Fibroblast of lung (primary cell): ENCODE measurements at regions not wholly inside any gene's neighbourhood (a gene's known extent, or its start where the extent isn't known, plus 50 kb on each side); places are given as distances from the start of the nearest gene placed in this dataset.

Source experiments
- DNase-seq, 2 donors: peaks; one replicate each; pipeline versions ENCODE4 v3.0.0 to v3.0.0-alpha.2; 2010; ENCODE audit warnings: low read depth in 2 of 2
- H2AFZ ChIP-seq: 2 replicates; pipeline ENCODE4 v1.5.1; 2012; ENCODE audit warnings: low read length, control low read depth, inconsistent platforms
- H3K27ac ChIP-seq: 2 replicates; pipeline ENCODE4 v1.5.1; 2011; ENCODE audit warnings: low read length, control low read depth; ENCODE audit not compliant: insufficient read depth
- H3K27me3 ChIP-seq: 2 replicates; pipeline ENCODE4 v1.5.1; 2011; ENCODE audit warnings: mild to moderate bottlenecking, low read length; ENCODE audit not compliant: control insufficient read depth, insufficient read depth
- H3K36me3 ChIP-seq: 2 replicates; pipeline ENCODE4 v1.5.1; 2011; ENCODE audit warnings: low read length; ENCODE audit not compliant: control insufficient read depth, insufficient read depth
- H3K4me1 ChIP-seq: 2 replicates; pipeline ENCODE4 v1.5.1; 2011; ENCODE audit warnings: low read length; ENCODE audit not compliant: control insufficient read depth, insufficient read depth; ENCODE audit errors: extremely low read depth
- H3K4me2 ChIP-seq: 2 replicates; pipeline ENCODE4 v1.5.1; 2011; ENCODE audit warnings: low read length, control low read depth; ENCODE audit not compliant: insufficient read depth; ENCODE audit errors: extremely low read depth
- H3K4me3 ChIP-seq, 4 experiments: fragments of 200-600 bp in 1 of 4; sonication (generic) in 1 of 4; replicated peaks in 1 of 4; 2 replicates each; pipeline ENCODE4 v1.5.1; 2011 to 2016; ENCODE audit warnings: low read length in 4 of 4, low read depth in 3 of 4, mild to moderate bottlenecking in 3 of 4, control low read depth in 2 of 4, inconsistent platforms in 1 of 4, mixed read lengths in 1 of 4; ENCODE audit not compliant: insufficient read depth in 1 of 4; ENCODE audit errors: control extremely low read depth in 1 of 4
- H3K79me2 ChIP-seq: 2 replicates; pipeline ENCODE4 v1.5.1; 2012; ENCODE audit warnings: mild to moderate bottlenecking, low read length, inconsistent platforms; ENCODE audit not compliant: control insufficient read depth, insufficient read depth
- H3K9ac ChIP-seq: 2 replicates; pipeline ENCODE4 v1.5.1; 2011; ENCODE audit warnings: mild to moderate bottlenecking, low read length, control low read depth; ENCODE audit not compliant: insufficient read depth
- H3K9me3 ChIP-seq: 2 replicates; pipeline ENCODE4 v1.5.1; 2012; ENCODE audit warnings: low read depth, low read length; ENCODE audit not compliant: control insufficient read depth, insufficient read depth
- H4K20me1 ChIP-seq: 2 replicates; pipeline ENCODE4 v1.5.1; 2011; ENCODE audit warnings: low read length; ENCODE audit not compliant: control insufficient read depth, insufficient read depth; ENCODE audit errors: extremely low read depth
- EZH2 ChIP-seq: IDR thresholded peaks from 2 replicates; pipeline ENCODE4 v1.5.1; 2012; ENCODE audit warnings: low read length, control low read depth, mild to moderate bottlenecking; ENCODE audit errors: missing control alignments
- TF ChIP-seq, protein P1 (sequence below), 2 donors: IDR thresholded peaks in 1 of 2; conservative IDR thresholded peaks in 1 of 2; 1 replicate in 1 of 2; 2 replicates in 1 of 2; pipeline ENCODE4 v1.5.1; 2011 to 2012; ENCODE audit warnings: low read length in 2 of 2, control low read depth in 1 of 2, inconsistent platforms in 1 of 2, low read depth in 1 of 2, mild to moderate bottlenecking in 1 of 2

DNA sequence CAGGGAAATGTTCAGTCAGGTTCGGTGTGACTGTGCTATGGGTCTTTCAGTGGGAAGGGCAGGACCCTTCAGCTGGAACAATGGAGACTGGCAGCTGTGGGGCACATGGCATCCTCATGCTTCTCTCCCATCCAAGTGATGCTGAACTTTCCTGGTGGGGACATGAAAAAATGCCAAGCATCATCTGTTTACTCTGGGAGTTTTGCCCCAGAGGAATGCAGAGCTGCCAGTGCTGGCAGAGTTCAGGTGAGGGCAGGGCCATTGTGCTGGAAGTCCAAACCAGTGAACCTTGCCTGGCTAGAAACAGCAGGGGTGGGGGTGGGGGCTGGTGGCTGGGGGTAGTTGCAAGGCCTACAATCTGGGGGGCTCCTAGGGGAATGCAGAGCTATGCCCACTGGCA, 1320.6 kb downstream of the PCDH9 start:
- no peak overlapping the region for H3K4me2 ChIP-seq
- DNase-seq, result no peak
- no peaks in the 10 kb centered on the region for H3K79me2 ChIP-seq
- H2AFZ ChIP-seq, result no peak overlapping the region
- no peak overlapping the region for H3K9ac ChIP-seq
- H3K4me3 ChIP-seq, result no peak overlapping the region
- H3K36me3 ChIP-seq, result no peaks in the 10 kb centered on the region
- no peaks in the 10 kb centered on the region for H3K9me3 ChIP-seq
- H3K27me3 ChIP-seq, result no peaks in the 10 kb centered on the region
- H3K27ac ChIP-seq, result no peak overlapping the region
- H3K4me1 ChIP-seq, result peaks cover 10% of the 10 kb centered on the region
- no peaks in the 10 kb centered on the region for H4K20me1 ChIP-seq
- TF ChIP-seq EZH2, result no peak
- TF ChIP-seq, protein P1, sequence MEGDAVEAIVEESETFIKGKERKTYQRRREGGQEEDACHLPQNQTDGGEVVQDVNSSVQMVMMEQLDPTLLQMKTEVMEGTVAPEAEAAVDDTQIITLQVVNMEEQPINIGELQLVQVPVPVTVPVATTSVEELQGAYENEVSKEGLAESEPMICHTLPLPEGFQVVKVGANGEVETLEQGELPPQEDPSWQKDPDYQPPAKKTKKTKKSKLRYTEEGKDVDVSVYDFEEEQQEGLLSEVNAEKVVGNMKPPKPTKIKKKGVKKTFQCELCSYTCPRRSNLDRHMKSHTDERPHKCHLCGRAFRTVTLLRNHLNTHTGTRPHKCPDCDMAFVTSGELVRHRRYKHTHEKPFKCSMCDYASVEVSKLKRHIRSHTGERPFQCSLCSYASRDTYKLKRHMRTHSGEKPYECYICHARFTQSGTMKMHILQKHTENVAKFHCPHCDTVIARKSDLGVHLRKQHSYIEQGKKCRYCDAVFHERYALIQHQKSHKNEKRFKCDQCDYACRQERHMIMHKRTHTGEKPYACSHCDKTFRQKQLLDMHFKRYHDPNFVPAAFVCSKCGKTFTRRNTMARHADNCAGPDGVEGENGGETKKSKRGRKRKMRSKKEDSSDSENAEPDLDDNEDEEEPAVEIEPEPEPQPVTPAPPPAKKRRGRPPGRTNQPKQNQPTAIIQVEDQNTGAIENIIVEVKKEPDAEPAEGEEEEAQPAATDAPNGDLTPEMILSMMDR (conservative IDR thresholded peaks at IDR 0.05 in 1 of 2, IDR thresholded peaks at IDR 0.05 in 1 of 2; ENCODE audit: low read depth in 1 of 2, low read length in 2 of 2), result no peak

DNA sequence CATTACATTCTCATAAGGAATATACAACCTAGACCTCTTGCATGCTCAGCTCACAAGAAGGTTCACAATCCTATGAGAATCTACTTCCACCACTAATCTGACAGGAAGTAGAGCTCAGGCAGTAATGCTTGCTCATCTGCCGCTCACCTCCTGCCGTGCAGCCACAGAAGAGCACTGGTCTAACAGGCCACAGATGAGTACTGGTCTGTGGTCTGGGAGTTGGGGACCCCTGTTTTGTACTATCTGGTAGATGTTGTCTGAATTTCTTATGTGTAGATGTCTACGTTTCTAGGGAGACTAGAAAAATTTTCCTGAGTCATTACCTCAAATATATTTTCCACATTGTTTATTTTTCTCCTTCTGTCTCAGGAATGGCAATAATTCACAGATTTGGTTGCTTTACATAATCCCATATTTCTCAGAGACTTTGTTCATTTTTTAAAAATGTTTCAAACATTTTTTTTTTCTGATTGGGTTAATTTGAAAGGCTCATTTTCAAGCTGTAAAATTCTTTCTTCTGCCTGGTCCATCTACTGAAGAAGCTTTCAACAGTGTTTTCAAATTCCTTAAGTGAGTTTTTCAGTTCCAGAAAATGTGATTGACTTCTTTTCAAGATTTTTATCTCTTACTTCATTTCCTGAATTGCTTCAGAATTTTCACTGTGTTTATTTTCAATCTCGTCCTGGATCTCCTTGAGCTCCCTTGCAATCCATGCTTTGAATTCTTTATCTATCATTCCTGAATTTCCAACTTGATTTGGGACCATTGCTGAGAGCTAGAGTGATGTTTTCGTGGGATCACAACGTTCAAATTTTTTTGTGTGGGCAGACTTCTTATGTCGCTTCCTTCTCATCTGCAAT, 1322.2 kb downstream of the PCDH9 start:
- H4K20me1 ChIP-seq, result no peaks in the 10 kb centered on the region
- TF ChIP-seq EZH2, result no peak
- TF ChIP-seq, protein P1 (conservative IDR thresholded peaks at IDR 0.05 in 1 of 2, IDR thresholded peaks at IDR 0.05 in 1 of 2; ENCODE audit: low read depth in 1 of 2, low read length in 2 of 2), result no peak
- no peaks in the 10 kb centered on the region for H3K79me2 ChIP-seq
- H3K27me3 ChIP-seq, result no peaks in the 10 kb centered on the region
- H3K4me2 ChIP-seq, result no peak overlapping the region
- no peak overlapping the region for H3K27ac ChIP-seq
- no peak overlapping the region for H3K4me3 ChIP-seq
- H3K4me1 ChIP-seq, result peaks cover 2% of the 10 kb centered on the region
- H3K9ac ChIP-seq, result no peak overlapping the region
- H2AFZ ChIP-seq, result no peak overlapping the region
- H3K9me3 ChIP-seq, result no peaks in the 10 kb centered on the region
- peak in 1 of 2 donors; percentile 59 for DNase-seq
- no peaks in the 10 kb centered on the region for H3K36me3 ChIP-seq

DNA sequence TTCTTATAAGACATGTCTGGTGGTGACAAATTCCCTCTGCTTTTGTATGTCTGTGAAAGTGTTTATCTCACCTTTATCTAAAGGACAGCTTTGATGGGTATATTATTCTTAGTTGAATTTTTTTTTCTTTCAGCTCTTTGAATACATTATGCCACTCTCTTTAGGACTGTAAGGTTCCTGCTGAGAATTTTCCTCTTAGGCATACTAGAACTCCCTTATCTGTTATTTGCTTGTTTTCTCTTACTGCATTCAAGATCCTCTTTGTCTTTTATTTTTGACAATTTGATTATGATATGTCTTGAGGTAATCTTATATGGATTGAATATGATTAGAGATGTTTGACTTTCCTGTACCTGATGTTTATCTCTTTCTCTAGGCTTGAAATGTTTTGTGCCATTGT, 1328.4 kb downstream of the PCDH9 start:
- Histone ChIP-seq H2AFZ (no peak overlapping the region), H3K9me3 (no peaks in the 10 kb centered on the region), H3K27me3 (no peaks in the 10 kb centered on the region), H3K79me2 (no peaks in the 10 kb centered on the region), H3K36me3 (no peaks in the 10 kb centered on the region), H3K27ac (no peak overlapping the region), H3K4me3 (no peak overlapping the region), H3K4me1 (no peaks in the 10 kb centered on the region), H3K4me2 (no peak overlapping the region), H4K20me1 (no peaks in the 10 kb centered on the region), H3K9ac (no peak overlapping the region)
- DNase-seq, result no peak
- TF ChIP-seq, protein P1 (conservative IDR thresholded peaks at IDR 0.05 in 1 of 2, IDR thresholded peaks at IDR 0.05 in 1 of 2; ENCODE audit: low read depth in 1 of 2, low read length in 2 of 2), result no peak
